Uterus (tissue), 2 donors: ENCODE measurements at regions not wholly inside any gene's neighbourhood (a gene's known extent, or its start where the extent isn't known, plus 50 kb on each side); places are given as distances from the start of the nearest gene placed in this dataset.

ENCODE experiments used
- POLR2A ChIP-seq, 2 donors: fragments of 450-650 bp; IDR thresholded peaks; one replicate each; pipeline ENCODE4 v1.6.1; 2016; ENCODE audit warnings: antibody characterized with exemption in 2 of 2, mild to moderate bottlenecking in 1 of 2, moderate library complexity in 1 of 2
- TF ChIP-seq, protein P1 (sequence below), 4 experiments: fragments of 200-600 bp in 2 of 4; fragments of 450-650 bp in 2 of 4; sonication (generic) in 2 of 4; IDR thresholded peaks; one replicate each; pipeline ENCODE4 v1.5.1; 2016 to 2019; ENCODE audit warnings: antibody characterized with exemption in 4 of 4, mild to moderate bottlenecking in 2 of 4, moderate library complexity in 1 of 4

DNA sequence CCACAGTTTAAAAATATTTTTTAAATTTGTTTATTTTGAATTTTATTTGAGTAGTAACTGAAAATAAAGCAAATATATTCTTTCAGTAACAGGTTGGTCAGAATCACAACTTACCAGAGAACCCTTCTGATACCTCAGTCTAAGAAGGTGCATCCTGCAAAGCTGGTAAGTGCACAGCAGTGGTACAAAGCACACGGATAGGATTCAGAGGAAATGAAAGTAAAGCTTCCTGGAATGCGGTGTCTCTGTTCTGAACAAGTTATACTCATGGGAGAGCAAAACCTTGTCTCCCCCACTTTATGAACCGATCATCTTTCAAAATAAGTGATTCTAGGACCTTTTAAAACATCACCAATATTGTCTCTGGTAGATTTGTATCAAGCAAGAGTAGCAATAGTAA is 398.3 kb downstream of the TMX3 start:
- TF ChIP-seq POLR2A (IDR thresholded peaks at IDR 0.05), result no peak
- TF ChIP-seq, protein P1, sequence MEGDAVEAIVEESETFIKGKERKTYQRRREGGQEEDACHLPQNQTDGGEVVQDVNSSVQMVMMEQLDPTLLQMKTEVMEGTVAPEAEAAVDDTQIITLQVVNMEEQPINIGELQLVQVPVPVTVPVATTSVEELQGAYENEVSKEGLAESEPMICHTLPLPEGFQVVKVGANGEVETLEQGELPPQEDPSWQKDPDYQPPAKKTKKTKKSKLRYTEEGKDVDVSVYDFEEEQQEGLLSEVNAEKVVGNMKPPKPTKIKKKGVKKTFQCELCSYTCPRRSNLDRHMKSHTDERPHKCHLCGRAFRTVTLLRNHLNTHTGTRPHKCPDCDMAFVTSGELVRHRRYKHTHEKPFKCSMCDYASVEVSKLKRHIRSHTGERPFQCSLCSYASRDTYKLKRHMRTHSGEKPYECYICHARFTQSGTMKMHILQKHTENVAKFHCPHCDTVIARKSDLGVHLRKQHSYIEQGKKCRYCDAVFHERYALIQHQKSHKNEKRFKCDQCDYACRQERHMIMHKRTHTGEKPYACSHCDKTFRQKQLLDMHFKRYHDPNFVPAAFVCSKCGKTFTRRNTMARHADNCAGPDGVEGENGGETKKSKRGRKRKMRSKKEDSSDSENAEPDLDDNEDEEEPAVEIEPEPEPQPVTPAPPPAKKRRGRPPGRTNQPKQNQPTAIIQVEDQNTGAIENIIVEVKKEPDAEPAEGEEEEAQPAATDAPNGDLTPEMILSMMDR (IDR thresholded peaks at IDR 0.05), result no peak
